Suprapubic skin (tissue), 4 donors: ENCODE measurements at regions not wholly inside any gene's neighbourhood (a gene's known extent, or its start where the extent isn't known, plus 50 kb on each side); places are given as distances from the start of the nearest gene placed in this dataset.

Experiments
- CTCF ChIP-seq, 2 donors: fragments of 200-600 bp in 1 of 2; fragments of 450-650 bp in 1 of 2; sonication (generic) in 1 of 2; IDR thresholded peaks; one replicate each; pipeline ENCODE4 v1.5.1; 2016 to 2019; ENCODE audit warnings: antibody characterized with exemption in 2 of 2, mild to moderate bottlenecking in 1 of 2, moderate library complexity in 1 of 2
- EP300 ChIP-seq: sonication (generic); formaldehyde crosslinking; IDR thresholded peaks from one replicate; pipeline ENCODE4 v1.6.1; 2017; ENCODE audit warnings: antibody characterized with exemption
- POLR2A ChIP-seq, 2 donors: fragments of 450-650 bp; IDR thresholded peaks; one replicate each; pipeline ENCODE4 v1.6.1; 2017; ENCODE audit warnings: antibody characterized with exemption in 2 of 2, mild to moderate bottlenecking in 2 of 2, moderate library complexity in 2 of 2
- POLR2AphosphoS5 ChIP-seq, 3 donors: sonication (generic); formaldehyde crosslinking; IDR thresholded peaks; one replicate each; pipeline ENCODE4 v1.6.1; 2017; ENCODE audit warnings: antibody characterized with exemption in 3 of 3

- TF ChIP-seq CTCF (IDR thresholded peaks at IDR 0.05), result no peak
- no peak for TF ChIP-seq POLR2AphosphoS5 (IDR thresholded peaks at IDR 0.05)
- TF ChIP-seq POLR2A (IDR thresholded peaks at IDR 0.05), result no peak
- no peak for TF ChIP-seq EP300
Observed at GRCh38 chr2:103004426-103004942, 242.7 kb downstream of the TMEM182 start.
